ENCODE measurements at regions not wholly inside any gene's neighbourhood (a gene's known extent, or its start where the extent isn't known, plus 50 kb on each side); places are given as distances from the start of the nearest gene placed in this dataset.
A peak's percentile ranks its signal among the peaks of the same experiment; 100 is the strongest.

DNA sequence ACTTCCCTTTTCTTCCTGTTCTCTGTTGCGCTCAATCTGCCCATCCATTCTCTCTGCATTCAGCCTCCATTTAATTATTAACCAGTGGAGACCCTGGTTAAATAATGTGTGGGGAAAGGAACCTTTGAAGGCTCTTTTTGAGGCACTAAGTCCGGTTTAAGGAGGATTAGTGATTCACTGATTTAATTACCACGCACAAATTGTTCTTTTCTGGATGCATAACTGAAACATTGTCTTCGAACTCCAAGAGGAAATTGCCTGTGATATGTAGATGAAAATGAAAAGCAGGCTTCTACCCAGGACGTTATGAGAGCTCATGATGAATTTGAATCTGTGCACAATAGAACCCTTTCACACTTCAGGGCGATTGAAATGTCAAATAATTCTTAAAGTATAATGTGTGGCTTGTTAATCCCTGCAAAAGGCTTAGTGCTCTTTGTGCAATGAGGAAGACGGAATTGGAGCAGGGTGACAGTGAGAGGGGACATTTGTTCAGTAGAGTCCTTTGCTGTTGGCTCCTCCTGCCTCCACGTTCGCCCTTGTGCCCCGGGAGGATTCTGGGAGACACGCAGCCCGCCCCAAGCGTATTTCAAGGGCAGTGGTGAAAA lies 51.1 kb upstream of the ZNF236 start:
- no peak for DNase-seq

DNA sequence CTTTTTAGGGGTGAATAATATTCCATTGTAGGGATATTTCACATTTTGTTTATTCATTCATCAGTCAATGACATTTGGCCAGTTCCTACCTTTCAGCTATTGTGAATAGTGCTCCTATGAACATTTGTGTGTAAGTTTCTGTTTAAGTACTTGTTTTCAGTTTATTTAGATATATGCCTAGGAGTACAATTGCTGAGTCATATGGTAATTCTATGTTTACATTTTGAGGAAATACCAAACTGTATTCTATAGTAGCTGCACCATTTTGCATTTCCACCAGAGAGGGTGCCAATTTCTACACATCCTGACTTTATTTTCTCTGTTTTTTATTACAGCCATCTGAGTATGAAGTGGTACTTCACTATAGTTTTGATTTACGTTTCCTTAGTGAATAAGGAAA lies 54.4 kb upstream of the ZNF236 start:
- no peak for DNase-seq

DNA sequence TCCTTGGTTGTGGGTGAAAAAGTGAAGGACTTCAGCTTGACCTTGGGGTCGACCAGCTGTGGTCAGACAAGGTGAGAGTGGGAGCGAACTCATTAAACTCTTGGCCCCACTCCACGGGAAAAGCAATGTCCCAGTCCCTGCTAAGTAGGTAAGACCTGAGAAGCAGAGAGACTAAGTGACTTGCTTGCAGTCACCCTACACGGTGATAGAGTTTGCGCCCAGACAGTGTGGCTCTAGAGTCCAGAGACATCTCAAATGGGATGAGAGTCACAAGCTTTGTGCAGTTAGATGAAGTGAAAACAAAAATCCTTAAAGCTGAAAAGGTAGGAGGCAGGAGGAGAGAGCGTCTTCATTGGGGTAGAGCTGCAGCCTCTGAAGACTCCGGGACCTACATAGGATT lies 55.9 kb upstream of the ZNF236 start:
- DNase-seq, result no peak

DNA sequence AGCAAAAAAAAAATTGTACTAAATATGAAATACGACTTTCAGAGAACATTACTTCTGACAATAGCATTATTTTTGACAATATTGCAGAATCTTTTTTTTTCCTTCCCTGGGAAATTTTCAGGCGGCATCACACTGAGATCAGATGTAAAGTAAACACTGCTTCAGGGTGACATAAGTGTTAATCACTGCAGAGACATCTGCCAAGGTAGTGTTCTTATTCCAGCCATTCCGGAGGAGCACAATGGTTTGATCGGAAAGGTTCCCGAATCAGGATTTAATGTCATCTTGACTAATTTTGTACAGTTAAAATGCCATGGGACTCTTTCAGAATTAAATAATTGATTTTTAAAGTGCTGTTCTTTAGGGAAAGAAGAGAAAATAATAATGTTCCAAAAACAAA lies 56.7 kb upstream of the ZNF236 start:
- no peak for DNase-seq

DNA sequence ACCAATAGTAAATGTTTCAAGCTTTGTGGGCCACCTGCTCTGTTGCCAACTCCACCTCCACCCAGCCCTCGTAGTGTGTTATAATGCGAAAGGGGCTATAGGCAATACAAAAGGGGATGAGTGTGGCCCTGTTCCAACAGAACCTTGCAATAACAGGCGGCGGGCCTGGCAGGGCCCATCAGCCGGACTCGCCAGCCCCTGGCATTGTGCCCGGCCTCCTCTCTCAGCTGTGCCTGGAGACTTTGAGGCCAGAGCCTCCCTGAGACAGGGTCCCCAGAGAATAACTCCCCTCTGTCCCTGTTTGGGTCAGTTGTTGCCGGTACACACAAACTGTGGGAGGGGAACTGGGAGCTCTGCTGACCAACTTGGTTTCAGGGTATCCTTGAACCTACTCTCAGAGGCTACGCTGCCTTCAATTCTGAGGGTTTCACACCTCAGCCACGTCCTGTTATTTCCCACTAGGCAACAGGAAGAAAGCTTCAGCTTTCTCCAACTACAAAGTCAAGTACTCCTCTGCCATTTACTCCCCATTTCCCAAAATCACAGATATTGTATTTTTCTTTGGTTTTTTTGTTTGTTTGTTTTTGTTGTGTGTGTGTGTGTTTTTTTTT lies 58.0 kb upstream of the ZNF236 start:
- DNase-seq, result no peak

DNA sequence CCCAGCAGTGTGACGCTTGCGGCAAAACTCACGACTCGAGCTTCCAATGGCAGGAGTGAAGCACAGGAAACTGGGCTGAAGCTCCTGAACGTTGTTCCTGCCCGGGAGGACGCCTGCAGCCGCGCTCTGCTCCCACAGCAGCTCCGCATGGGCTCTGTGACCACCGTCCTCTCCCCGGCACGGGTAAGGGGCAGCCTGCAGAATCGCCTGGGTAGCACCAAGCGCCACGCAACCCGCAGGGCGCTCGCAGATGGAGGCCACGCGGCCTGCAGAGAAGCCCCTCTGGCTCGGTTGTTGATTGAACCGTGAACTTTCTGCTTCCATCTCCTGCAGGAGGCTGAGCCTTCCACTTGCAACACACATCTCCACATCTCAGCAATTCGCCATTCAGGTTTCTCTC lies 63.3 kb upstream of the ZNF236 start:
- no peak for DNase-seq

DNA sequence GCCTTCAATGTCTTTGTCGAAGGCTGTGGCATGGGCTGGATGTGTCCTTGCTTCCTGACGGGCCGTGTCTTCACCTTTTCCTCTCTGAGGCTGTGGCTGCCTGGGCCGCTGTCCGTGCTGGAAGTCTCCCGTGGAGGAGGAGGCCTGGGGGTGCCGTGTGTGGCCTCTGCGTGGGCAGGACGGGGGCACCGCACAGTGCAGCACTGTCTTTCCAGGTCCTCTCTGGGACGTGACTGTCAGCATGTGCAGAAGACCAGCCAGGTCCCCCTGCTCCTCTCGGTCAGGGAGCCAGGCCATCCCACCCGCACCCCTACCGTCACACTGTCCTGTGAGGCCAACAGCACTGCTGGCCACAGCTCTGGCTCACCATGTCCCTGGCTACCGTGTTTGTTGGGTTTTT lies 64.4 kb upstream of the ZNF236 start:
- no peak for DNase-seq

DNA sequence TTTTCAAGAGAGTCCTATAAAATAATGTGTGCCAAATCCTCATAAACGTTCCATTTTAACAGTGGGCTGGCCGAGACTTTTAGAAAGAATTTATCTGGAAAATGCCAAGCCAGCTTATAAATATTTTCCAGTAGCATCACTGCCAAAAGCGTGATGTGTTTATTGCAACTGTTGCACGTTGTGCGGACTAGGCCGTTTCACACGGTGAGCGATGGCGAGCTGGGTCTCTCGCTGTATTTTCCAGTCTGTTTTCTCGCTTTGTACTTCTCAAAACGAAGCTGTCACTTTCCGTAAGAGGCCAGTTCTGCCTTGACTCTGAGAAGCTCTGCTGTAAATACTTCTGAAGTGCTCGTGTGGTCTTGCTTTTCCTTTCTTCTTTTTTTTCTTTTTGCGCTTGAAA lies 65.0 kb upstream of the ZNF236 start:
- DNase-seq, result peak; percentile 39

DNA sequence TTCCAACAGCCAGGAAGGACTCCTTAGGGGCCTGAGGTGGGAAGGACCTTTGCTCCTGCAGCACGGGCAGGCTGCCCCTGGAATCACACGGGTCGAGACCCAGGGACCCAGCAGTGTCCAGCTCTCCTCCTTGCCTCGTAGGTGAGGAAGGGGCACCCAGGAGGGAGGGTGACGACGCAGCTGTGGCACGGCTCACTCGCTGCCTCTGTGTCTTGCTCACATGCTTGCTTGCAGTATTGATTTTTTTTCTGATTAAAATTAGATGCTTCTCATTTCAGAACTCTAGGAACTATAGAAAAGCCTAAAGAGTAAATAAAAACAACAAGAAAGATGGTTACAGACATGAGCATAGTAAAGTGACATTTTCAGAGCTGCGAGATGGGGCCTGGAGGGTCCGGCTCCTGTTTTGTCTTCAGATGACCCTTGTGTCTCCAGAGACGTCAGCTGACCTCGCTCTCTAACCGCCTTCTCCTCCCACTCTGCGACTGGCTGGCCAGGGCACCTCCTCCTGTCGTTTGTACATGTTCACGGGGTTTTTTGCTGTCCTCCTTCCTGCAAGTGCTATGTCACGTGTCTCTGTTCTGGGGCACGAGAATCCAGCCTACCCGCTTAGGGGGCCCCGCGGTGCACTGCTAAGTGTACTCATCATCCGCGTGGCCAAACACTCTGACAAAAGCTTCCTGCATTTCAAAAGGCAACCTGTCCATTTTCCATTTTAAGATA lies 65.7 kb upstream of the ZNF236 start:
- DNase-seq, result no peak

DNA sequence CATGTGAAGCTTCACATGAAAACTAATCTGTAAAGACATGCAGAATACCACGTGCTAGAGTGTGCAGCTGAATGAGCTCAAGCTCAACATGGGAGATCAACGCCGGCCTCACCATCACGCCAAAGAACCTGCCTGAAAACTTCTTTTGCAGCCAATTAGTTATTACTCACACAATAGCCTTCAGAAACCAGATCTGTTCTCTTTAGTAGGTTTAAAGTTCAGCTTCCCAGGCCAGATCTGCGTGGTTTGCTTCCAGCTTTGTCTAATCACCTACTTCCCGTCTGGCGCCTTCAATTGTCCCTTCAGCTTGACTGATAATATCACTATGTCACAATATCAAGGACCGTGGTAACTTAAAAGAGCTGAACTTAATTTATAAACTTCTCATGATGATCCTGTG lies 68.0 kb upstream of the ZNF236 start:
- DNase-seq, result no peak

DNA sequence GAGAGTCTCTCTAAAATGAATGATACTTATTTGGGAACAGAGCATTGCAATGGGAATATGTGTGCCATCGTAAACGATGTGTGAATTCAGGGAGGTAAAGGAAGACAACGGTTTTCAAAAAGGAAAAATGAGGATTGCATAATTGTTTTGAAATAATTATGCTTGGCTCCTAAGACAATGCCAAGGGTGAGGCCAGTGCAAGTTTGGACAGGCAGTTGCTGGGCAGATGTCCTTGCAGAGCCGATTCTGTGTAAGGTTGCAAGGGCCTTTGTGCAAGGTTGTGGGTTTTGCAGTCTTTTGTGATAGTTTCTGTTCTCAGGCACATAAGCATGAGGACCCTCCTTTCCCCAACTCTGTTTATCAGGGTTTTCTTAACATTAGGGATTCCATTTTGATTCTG lies 70.0 kb upstream of the ZNF236 start:
- no peak for DNase-seq

DNA sequence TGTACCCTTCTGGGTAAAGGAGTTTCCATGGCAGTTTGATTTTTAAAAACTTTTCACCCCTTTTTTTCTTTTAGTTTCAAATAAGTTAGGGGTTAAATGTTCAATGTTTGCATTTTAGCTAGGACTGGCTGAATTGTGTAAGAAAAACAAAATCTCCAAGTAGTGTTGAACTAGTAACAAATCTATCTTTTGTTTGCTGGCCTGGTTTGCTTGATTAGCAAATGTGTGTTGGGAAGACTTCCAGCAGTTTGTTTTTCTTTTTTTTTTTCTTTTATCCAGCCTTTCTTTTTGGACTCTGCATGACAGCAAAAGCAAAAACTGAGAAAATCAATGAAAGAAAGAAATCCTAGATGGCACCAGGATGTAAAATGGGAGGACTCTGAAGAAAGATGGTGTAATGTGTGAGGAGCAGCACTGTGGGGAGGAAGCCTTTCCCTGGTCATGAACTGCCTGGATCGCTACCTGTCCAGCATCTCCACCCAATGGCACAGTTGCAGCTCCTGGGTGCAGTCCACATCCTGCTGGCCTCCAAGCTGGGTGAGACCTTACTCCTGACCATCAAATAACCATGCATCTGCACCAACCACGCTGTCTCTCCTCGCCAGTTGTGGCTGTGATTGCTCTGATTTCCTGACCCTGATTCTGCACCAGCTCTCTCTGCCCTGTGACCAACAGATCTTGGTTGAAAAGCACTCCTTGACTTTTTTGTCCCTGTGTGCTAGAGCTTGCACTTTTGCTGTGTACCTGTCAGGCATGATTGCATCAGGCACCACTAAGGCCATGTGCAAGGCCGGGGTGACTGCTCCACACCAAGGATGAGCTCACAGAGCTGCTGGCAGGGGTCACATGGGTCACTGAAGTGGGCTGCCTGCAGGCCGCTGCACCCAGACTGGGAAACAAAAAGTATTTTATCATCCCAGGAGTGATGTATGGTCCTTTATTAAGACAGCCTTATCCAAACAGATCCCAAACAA lies 71.2 kb upstream of the ZNF236 start:
- DNase-seq, result no peak

DNA sequence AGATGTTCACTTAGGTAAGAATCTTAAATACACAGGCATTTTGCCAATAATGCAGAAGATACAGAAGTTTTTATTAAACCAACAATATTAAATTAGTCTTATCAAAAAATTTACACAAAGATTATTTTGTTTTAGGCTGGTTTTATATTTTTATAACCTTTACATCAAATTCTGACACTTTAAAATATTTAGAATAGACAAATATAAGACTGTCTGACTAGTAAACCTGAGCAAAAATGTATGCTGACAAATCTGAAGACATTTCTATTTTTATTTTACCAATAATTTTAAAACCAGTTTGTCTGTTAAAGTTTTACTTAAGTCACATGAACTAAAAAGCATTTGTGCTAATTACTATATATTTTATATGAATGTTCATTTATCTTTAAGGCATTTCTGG lies 72.1 kb upstream of the ZNF236 start:
- DNase-seq, result no peak

DNA sequence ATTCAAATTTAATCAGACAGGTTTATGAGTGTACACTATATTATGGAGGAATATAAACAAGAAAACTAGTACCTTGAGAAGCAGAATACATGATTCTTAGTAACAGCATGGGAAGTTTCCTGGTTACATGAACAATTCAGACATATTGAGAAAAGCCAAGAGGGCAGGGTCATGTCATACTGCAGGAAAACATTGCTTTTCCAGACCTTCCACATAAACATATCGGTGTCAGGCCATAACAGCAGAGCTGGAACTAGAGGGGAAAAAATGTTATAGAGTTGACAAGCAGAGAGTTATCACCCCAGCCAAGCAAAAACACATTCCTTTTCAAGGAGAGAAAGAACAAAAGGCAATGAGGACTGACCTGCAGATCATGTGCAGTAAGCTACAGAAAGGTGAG lies 74.7 kb upstream of the ZNF236 start:
- no peak for DNase-seq

DNA sequence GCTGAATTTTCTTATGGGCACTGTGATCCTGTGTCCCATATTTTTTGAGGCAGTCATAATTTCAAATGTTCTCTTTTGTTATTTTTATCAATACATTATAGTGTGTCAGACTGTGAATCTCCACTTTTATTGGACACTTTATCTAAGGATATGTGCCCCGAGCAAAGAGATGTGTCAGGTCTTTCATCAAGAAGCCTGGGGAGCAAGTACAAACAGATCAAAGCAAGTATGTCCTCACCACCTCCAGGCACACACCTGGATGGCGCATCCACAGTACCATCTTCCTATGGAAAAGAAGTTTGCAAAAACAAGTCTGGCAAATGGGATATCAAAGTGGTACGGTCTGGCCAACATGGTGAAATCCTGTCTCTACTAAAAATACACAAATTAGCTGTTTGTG lies 81.0 kb upstream of the ZNF236 start:
- DNase-seq, result no peak

DNA sequence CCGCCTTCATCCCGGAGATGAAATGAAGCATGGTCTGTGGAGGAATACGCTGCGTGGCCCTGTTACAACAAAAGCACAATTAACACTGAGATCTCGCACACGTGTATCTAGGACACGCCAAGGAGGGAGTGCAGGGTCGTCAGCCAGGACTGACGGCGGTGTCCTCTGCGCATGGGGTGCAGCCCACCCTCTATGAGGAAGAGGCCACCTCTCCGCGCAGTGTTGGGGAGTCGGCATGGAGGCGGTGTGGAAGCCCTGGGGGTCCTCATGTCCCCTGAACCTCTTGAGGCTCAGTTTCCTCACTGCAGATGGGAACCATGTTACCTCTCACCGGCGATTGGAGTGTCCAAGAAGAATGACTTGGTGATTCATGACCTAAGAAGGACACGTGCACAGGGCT lies 86.0 kb upstream of the ZNF236 start:
- no peak for DNase-seq

DNA sequence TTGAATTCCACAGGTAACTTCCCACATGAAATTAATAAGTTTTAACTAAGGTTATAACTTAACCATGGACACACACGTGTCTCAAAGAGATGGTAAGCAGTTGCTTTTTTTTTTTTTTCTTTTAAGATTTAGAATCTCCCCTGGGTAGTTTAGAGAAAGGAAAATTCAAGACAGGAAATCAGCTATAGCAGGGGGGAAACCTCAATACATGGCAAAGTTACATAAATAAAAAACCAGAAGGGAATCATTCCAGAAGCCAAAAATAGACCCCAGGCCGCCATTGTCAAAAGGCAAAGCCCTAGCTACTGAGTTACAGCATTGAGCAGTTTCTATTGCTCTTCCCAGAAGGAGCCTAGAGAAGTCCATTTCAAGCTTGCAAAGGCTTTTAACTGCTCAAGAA lies 91.5 kb upstream of the ZNF236 start:
- no peak for DNase-seq

DNA sequence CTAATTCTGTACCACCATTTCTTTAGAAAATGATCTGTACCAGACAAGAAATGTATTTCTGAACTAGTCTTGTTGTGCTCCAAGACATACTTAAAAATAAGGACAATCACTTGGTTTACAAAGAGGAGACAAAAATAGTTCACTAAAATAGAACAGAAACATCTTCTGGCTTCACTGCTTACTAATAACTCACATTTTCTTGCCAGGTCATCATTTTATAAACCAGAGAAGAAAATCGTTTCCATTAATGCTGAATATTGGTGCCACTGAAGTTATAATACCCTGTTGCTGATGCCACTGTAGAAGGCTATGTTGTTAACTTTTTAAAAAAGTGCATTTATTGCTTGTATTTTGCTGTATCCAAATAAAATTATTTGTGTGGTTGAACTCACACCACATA lies 94.8 kb upstream of the ZNF236 start:
- no peak for DNase-seq

DNA sequence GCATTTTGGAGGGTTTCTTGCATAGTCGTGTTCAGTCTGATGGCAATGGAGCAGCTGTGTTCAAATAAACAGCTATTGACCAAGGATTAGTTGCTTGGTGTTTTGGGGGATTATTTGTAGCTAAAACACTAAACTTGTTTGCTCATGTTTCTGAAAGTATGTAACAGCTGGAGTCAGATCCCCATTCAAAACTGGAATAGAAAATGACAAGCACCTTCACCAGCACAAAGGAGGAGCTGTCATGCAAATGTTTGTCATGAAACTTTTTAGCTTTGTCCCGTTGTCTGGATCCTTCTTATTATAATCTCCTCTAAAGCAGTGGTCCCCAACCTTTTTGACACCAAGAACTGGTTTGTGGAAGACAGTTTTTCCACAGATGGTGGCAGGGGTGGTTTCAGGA lies 96.9 kb upstream of the ZNF236 start:
- no peak for DNase-seq

DNA sequence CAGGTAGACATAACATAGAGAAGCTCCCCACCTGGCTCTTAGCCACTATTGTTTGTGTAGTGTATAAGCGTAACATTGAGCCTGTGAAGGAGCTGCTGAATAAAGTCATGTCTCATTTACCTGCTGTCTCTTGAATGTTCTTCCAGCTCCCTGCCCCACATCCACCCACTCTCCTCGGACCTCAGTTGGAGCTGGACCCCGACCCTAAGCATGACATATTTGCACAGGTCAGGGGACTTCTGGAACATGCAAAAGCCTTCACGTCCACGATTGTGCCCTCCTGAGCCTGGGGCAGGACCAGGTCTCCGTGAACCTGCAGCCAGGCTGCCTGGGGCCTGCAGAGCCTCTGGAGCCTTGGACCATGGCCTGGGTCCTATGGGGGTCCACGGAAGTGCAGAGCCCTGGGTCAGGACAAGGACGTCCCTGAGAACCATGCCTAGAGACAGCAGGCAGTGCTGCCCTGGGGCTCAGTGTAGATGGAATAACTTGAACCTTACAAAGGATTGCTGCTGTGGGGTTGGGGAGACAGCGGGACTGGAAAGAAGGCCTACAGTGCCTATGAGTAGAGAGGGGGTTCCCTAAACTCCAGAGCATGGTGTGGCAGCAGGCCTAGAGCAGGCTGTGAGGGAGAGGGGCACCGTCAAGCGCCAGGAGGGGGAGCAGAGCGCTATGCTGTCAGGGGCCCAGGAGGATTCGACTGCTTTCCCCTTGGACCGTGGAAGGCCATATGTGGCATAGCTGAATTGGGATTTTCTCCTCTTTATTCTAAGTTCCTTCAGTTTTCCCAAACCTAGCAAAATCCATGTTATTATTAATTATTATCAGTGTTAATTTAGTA lies 99.9 kb upstream of the ZNF236 start:
- no peak for DNase-seq

DNA sequence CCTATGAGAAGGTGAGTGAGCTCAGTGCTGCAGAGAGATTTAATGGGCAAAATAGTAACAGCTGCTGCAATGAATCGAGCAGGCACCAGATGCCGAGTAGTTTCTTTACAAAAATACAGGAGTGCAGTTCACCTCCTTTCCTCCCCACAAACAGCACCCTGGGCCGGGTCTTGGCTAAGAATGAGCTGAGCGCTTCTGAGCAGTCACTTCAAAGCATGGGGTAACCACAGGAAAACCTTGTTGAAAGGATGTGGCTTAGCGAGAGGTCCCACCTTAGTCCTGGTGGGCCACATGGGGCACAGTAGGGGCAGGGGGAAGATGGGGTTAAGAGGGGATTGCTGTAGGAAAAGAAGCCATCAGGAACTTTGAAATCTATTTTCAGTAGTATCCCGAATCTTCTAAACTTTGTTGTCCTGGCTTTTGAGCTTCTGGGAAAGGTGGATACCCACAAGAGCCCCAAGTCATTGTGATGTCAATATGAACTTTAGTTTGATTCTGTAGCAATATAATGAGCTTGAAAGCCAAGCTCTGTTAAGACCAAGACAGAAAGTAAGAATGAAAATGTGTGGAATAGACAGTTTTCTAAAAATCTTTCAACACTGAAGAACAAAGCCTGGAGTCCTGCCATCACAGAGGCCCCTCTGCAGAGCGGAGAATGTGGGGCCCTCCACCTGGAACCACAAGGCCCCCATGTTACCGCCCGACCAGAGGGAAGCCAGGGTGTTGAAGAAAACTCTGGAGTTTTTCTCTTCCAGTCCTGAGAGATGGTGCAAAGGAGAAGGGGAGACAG lies 101.0 kb upstream of the ZNF236 start:
- DNase-seq, result no peak
